ENCODE measurements at regions not wholly inside any gene's neighbourhood (a gene's known extent, or its start where the extent isn't known, plus 50 kb on each side); places are given as distances from the start of the nearest gene placed in this dataset.

- Mint-ChIP-seq H3K4me3 (ENCODE audit: low read depth) (no peak overlapping the region), H3K9me3 (ENCODE audit: low read depth) (no peaks in the 10 kb centered on the region), H3K4me1 (ENCODE audit: low read depth) (no peaks in the 10 kb centered on the region), H3K36me3 (ENCODE audit: insufficient read depth) (no peaks in the 10 kb centered on the region), H3K27me3 (peaks cover 10% of the 10 kb centered on the region), H3K27ac (no peak overlapping the region)
- TF ChIP-seq CTCF (IDR thresholded peaks at IDR 0.05; ENCODE audit: unreplicated experiment), result no peak
- no peak for DNase-seq (ENCODE audit: low spot score, unreplicated experiment)
Observed at GRCh38 chr15:61299075-61299763, 70.1 kb upstream of the RORA start.

- no peak overlapping the region for H3K4me3 Mint-ChIP-seq (ENCODE audit: low read depth)
Observed at GRCh38 chr15:61295239-61295638, 66.1 kb upstream of the RORA start.

GRCh38 chr15:61282661-61283060 is 53.6 kb upstream of the RORA start:
- TF ChIP-seq CTCF (IDR thresholded peaks at IDR 0.05; ENCODE audit: unreplicated experiment), result no peak
- H3K4me1 Mint-ChIP-seq (ENCODE audit: low read depth), result no peaks in the 10 kb centered on the region
- no peaks in the 10 kb centered on the region for H3K36me3 Mint-ChIP-seq (ENCODE audit: insufficient read depth)
- peaks cover 9% of the 10 kb centered on the region for H3K9me3 Mint-ChIP-seq (ENCODE audit: low read depth)
- H3K27me3 Mint-ChIP-seq, result peaks cover 3% of the 10 kb centered on the region
- H3K27ac Mint-ChIP-seq, result no peak overlapping the region
- H3K4me3 Mint-ChIP-seq (ENCODE audit: low read depth), result no peak overlapping the region
- no peak for DNase-seq (ENCODE audit: low spot score, unreplicated experiment)

More at GRCh38 chr15:61295239-61295638, 66.1 kb upstream of the RORA start:
- peaks cover 3% of the 10 kb centered on the region for H3K9me3 Mint-ChIP-seq (ENCODE audit: low read depth)
- no peak overlapping the region for H3K27ac Mint-ChIP-seq
- no peaks in the 10 kb centered on the region for H3K4me1 Mint-ChIP-seq (ENCODE audit: low read depth)
- H3K27me3 Mint-ChIP-seq, result peaks cover 14% of the 10 kb centered on the region
- no peaks in the 10 kb centered on the region for H3K36me3 Mint-ChIP-seq (ENCODE audit: insufficient read depth)
- TF ChIP-seq CTCF (IDR thresholded peaks at IDR 0.05; ENCODE audit: unreplicated experiment), result no peak
- DNase-seq (ENCODE audit: low spot score, unreplicated experiment), result no peak

- Mint-ChIP-seq H3K4me1 (ENCODE audit: low read depth) (no peaks in the 10 kb centered on the region), H3K27me3 (peaks cover 2% of the 10 kb centered on the region), H3K9me3 (ENCODE audit: low read depth) (peaks cover 7% of the 10 kb centered on the region), H3K36me3 (ENCODE audit: insufficient read depth) (no peaks in the 10 kb centered on the region), H3K4me3 (ENCODE audit: low read depth) (no peak overlapping the region), H3K27ac (no peak overlapping the region)
- TF ChIP-seq CTCF (IDR thresholded peaks at IDR 0.05; ENCODE audit: unreplicated experiment), result no peak
- DNase-seq (ENCODE audit: low spot score, unreplicated experiment), result no peak
Observed at GRCh38 chr15:61281328-61281727, 52.2 kb upstream of the RORA start.
